GM23338 (cell line): ENCODE measurements at regions not wholly inside any gene's neighbourhood (a gene's known extent, or its start where the extent isn't known, plus 50 kb on each side); places are given as distances from the start of the nearest gene placed in this dataset.

Experiments
- ATAC-seq: fragments of 200-7000 bp; cut with Tn5 transposase; 3 replicates; pipeline ENCODE4 v1.9.1; 2020
- DNase-seq: peaks from one replicate; pipeline ENCODE4 v3.0.0-alpha.2; 2015; ENCODE audit warnings: low spot score
- H2AFZ ChIP-seq: fragments of 200-600 bp; sonication (generic); 2 replicates; pipeline ENCODE4 v1.8.0; 2016; ENCODE audit warnings: antibody characterized with exemption, mild to moderate bottlenecking, moderate library complexity
- H3F3A ChIP-seq: fragments of 200-600 bp; sonication (generic); replicated peaks from 2 replicates; pipeline ENCODE4 v1.8.0; 2017; ENCODE audit warnings: antibody characterized with exemption, mixed run types, low read depth
- H3K27ac ChIP-seq: fragments of 200-600 bp; sonication (generic); 2 replicates; pipeline ENCODE4 v1.6.1; 2016; ENCODE audit warnings: low read depth
- H3K27me3 ChIP-seq: fragments of 200-600 bp; sonication (generic); 2 replicates; pipeline ENCODE4 v1.8.0; 2016; ENCODE audit warnings: mild to moderate bottlenecking, mixed run types, moderate library complexity; ENCODE audit not compliant: insufficient read depth
- H3K36me3 ChIP-seq: fragments of 200-600 bp; sonication (generic); 2 replicates; pipeline ENCODE4 v1.8.0; 2016; ENCODE audit warnings: mild to moderate bottlenecking; ENCODE audit not compliant: insufficient read depth
- H3K4me1 ChIP-seq: fragments of 200-600 bp; sonication (generic); 2 replicates; pipeline ENCODE4 v1.8.0; 2016; ENCODE audit warnings: mild to moderate bottlenecking, moderate library complexity; ENCODE audit not compliant: insufficient read depth
- H3K4me2 ChIP-seq: fragments of 200-600 bp; sonication (generic); 2 replicates; pipeline ENCODE4 v1.7.1; 2017; ENCODE audit warnings: mixed run types
- H3K4me3 ChIP-seq: fragments of 200-600 bp; sonication (generic); 2 replicates; pipeline ENCODE4 v1.6.1; 2016; ENCODE audit warnings: mixed run types
- H3K79me2 ChIP-seq: fragments of 200-600 bp; sonication (generic); replicated peaks from 2 replicates; pipeline ENCODE4 v1.8.0; 2017; ENCODE audit warnings: mild to moderate bottlenecking; ENCODE audit not compliant: insufficient read depth
- H3K9me2 ChIP-seq: fragments of 200-600 bp; sonication (generic); 2 replicates; pipeline ENCODE4 v1.8.0; 2017; ENCODE audit not compliant: insufficient read depth
- H4K20me1 ChIP-seq: fragments of 200-600 bp; sonication (generic); replicated peaks from 2 replicates; pipeline ENCODE4 v1.8.0; 2017; ENCODE audit warnings: mild to moderate bottlenecking; ENCODE audit not compliant: insufficient read depth
- H3K27ac Mint-ChIP-seq: 2 replicates; pipeline ENCODE4 v1.8.0; 2020; ENCODE audit warnings: inconsistent platforms, mild to moderate bottlenecking, moderate library complexity, mixed read lengths
- H3K27me3 Mint-ChIP-seq: 3 replicates; pipeline ENCODE4 v1.8.0; 2022; ENCODE audit warnings: low read depth, mild to moderate bottlenecking, moderate library complexity, mixed read lengths, inconsistent platforms; ENCODE audit not compliant: insufficient read depth, poor library complexity
- H3K36me3 Mint-ChIP-seq: 3 replicates; pipeline ENCODE4 v1.8.0; 2021; ENCODE audit warnings: low read depth, mild to moderate bottlenecking, inconsistent platforms, moderate library complexity, mixed read lengths
- H3K4me1 Mint-ChIP-seq: 3 replicates; pipeline ENCODE4 v1.8.0; 2020; ENCODE audit warnings: mild to moderate bottlenecking, inconsistent platforms, mixed read lengths
- H3K4me3 Mint-ChIP-seq: 3 replicates; pipeline ENCODE4 v1.8.0; 2021; ENCODE audit warnings: moderate library complexity, mild to moderate bottlenecking, inconsistent platforms, mixed read lengths
- H3K9me3 Mint-ChIP-seq: 3 replicates; pipeline ENCODE4 v1.8.0; 2020; ENCODE audit warnings: moderate library complexity, mild to moderate bottlenecking, inconsistent platforms, mixed read lengths
- CREB1 ChIP-seq: fragments of 250-450 bp; sonication (Bioruptor Pico); IDR thresholded peaks from 2 replicates; pipeline ENCODE4 v1.5.0; 2020; ENCODE audit warnings: low read depth, mild to moderate bottlenecking, moderate library complexity
- EZH2phosphoT487 ChIP-seq: fragments of 200-600 bp; sonication (generic); IDR thresholded peaks from one replicate; pipeline ENCODE4 v1.8.1; 2018; ENCODE audit warnings: antibody characterized with exemption; ENCODE audit not compliant: unreplicated experiment
- JUNB ChIP-seq: IDR thresholded peaks from one replicate; pipeline ENCODE4 v1.6.1; 2016; ENCODE audit warnings: antibody characterized with exemption; ENCODE audit not compliant: unreplicated experiment
- NANOG ChIP-seq: IDR thresholded peaks from 2 replicates; pipeline ENCODE4 v1.6.1; 2016; ENCODE audit warnings: antibody characterized with exemption, borderline replicate concordance
- POLR2AphosphoS5 ChIP-seq: IDR thresholded peaks from 2 replicates; pipeline ENCODE4 v1.6.1; 2016; ENCODE audit warnings: antibody characterized with exemption, low read depth
- STAT1 ChIP-seq: IDR thresholded peaks from one replicate; pipeline ENCODE4 v1.6.1; 2016; ENCODE audit warnings: antibody characterized with exemption; ENCODE audit not compliant: unreplicated experiment
- ZNF331 ChIP-seq: fragments of 250-450 bp; sonication (Bioruptor Pico); IDR thresholded peaks from 2 replicates; pipeline ENCODE4 v1.5.0; 2020; ENCODE audit warnings: low read depth, mild to moderate bottlenecking, moderate library complexity
- TF ChIP-seq, protein P1 (sequence below): IDR thresholded peaks from 2 replicates; pipeline ENCODE4 v1.6.1; 2016; ENCODE audit warnings: antibody characterized with exemption
- TF ChIP-seq, protein P2 (sequence below), 2 experiments: fragments of 200-600 bp in 1 of 2; sonication (generic) in 1 of 2; conservative IDR thresholded peaks; 2 replicates each; pipeline versions ENCODE4 v1.5.1 to v1.6.1; 2016 to 2017; ENCODE audit warnings: antibody characterized with exemption in 2 of 2, low read depth in 2 of 2, mild to moderate bottlenecking in 2 of 2, moderate library complexity in 1 of 2
- TF ChIP-seq, protein P3 (sequence below): fragments of 250-450 bp; sonication (Bioruptor Pico); IDR thresholded peaks from 2 replicates; pipeline ENCODE4 v1.5.0; 2020; ENCODE audit warnings: mild to moderate bottlenecking, moderate library complexity

DNA sequence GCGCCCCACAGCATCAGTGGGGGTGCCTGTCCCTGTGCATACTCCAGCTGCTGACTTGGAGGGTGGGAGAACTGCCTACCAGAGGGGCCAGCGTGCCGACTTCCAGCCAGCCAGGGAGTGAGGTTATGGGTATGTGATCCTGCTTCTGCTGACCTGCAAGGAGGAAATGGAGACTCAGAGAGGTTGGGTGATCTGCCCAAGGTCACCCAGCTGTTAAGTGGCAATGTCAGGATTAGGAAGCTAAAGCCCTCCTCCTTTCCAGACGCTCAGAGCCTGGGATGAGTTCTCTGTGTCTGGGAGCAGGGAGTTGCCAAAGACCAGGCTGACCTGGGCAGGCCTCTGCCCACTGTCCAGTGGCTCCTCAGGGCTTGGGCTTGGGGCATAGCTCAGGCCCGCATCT is 169.6 kb downstream of the GLI2 start (continued):
- TF ChIP-seq JUNB (no peak), EZH2phosphoT487 (no peak), NANOG (no peak), POLR2AphosphoS5 (no peak)
- TF ChIP-seq, protein P1, sequence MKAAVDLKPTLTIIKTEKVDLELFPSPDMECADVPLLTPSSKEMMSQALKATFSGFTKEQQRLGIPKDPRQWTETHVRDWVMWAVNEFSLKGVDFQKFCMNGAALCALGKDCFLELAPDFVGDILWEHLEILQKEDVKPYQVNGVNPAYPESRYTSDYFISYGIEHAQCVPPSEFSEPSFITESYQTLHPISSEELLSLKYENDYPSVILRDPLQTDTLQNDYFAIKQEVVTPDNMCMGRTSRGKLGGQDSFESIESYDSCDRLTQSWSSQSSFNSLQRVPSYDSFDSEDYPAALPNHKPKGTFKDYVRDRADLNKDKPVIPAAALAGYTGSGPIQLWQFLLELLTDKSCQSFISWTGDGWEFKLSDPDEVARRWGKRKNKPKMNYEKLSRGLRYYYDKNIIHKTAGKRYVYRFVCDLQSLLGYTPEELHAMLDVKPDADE: no peak

DNA sequence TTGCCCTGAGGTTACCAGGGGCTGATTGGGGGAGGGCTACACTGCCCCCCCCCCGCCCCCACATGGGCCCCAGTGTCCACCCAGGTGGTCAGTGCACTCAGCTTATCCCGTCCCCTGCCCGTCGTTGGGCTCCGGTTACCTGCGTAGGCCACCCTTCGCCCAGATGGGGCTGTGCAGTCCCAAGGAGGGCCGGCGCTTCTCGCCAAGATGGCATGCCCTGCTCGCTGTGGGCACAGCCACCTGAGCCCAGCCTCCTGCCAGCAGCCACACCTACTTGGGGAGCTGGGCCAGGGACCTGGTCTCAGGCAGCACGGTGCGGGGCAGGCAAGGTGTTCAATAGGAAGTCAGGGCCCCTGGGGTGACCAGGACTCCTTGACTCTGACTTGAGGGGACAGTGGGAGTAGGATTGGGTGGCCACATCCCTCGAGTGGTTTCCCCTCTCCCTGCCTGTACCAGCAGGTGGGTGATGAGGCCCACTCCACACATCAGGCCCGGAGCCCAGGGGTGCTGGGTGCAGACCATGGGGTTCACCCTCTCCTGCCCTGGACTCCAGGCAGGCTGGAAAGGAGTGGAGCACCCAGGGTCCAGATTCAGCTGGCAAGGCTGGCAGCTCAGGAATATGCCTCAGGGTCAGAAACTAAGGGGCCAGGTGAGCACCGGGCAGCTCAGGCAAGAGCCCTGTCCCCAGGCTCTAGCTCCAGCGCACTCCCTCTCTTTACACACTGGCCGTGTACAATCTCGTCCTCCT is 170.3 kb downstream of the GLI2 start:
- H3K36me3 Mint-ChIP-seq: peaks cover 3% of the 10 kb centered on the region; the same call in 1 of the 3 replicates
- Histone ChIP-seq H3K9me2 (no peaks in the 10 kb centered on the region), H3K27ac (no peak overlapping the region), H2AFZ (no peak overlapping the region), H3K4me3 (no peak overlapping the region), H4K20me1 (peaks cover 28% of the 10 kb centered on the region), H3K36me3 (no peaks in the 10 kb centered on the region), H3K27me3 (no peaks in the 10 kb centered on the region), H3F3A (no peaks in the 10 kb centered on the region), H3K79me2 (peaks cover 23% of the 10 kb centered on the region), H3K4me1 (peaks cover 10% of the 10 kb centered on the region; the same call in 1 of the 2 replicates), H3K4me2 (no peak overlapping the region)
- peaks cover 40% of the 10 kb centered on the region for H3K4me1 Mint-ChIP-seq
- no peak overlapping the region for H3K27ac Mint-ChIP-seq
- DNase-seq (no peak), ATAC-seq (no peak)
- H3K9me3 Mint-ChIP-seq: no peaks in the 10 kb centered on the region; the same call in 2 of the 3 replicates
- peaks cover 7% of the 10 kb centered on the region for H3K27me3 Mint-ChIP-seq
- no peak overlapping the region for H3K4me3 Mint-ChIP-seq
- TF ChIP-seq, protein P2, sequence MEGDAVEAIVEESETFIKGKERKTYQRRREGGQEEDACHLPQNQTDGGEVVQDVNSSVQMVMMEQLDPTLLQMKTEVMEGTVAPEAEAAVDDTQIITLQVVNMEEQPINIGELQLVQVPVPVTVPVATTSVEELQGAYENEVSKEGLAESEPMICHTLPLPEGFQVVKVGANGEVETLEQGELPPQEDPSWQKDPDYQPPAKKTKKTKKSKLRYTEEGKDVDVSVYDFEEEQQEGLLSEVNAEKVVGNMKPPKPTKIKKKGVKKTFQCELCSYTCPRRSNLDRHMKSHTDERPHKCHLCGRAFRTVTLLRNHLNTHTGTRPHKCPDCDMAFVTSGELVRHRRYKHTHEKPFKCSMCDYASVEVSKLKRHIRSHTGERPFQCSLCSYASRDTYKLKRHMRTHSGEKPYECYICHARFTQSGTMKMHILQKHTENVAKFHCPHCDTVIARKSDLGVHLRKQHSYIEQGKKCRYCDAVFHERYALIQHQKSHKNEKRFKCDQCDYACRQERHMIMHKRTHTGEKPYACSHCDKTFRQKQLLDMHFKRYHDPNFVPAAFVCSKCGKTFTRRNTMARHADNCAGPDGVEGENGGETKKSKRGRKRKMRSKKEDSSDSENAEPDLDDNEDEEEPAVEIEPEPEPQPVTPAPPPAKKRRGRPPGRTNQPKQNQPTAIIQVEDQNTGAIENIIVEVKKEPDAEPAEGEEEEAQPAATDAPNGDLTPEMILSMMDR (conservative IDR thresholded peaks at IDR 0.05; ENCODE audit: low read depth in 2 of 2): no peak
- no peak for TF ChIP-seq NANOG
- TF ChIP-seq, protein P3, sequence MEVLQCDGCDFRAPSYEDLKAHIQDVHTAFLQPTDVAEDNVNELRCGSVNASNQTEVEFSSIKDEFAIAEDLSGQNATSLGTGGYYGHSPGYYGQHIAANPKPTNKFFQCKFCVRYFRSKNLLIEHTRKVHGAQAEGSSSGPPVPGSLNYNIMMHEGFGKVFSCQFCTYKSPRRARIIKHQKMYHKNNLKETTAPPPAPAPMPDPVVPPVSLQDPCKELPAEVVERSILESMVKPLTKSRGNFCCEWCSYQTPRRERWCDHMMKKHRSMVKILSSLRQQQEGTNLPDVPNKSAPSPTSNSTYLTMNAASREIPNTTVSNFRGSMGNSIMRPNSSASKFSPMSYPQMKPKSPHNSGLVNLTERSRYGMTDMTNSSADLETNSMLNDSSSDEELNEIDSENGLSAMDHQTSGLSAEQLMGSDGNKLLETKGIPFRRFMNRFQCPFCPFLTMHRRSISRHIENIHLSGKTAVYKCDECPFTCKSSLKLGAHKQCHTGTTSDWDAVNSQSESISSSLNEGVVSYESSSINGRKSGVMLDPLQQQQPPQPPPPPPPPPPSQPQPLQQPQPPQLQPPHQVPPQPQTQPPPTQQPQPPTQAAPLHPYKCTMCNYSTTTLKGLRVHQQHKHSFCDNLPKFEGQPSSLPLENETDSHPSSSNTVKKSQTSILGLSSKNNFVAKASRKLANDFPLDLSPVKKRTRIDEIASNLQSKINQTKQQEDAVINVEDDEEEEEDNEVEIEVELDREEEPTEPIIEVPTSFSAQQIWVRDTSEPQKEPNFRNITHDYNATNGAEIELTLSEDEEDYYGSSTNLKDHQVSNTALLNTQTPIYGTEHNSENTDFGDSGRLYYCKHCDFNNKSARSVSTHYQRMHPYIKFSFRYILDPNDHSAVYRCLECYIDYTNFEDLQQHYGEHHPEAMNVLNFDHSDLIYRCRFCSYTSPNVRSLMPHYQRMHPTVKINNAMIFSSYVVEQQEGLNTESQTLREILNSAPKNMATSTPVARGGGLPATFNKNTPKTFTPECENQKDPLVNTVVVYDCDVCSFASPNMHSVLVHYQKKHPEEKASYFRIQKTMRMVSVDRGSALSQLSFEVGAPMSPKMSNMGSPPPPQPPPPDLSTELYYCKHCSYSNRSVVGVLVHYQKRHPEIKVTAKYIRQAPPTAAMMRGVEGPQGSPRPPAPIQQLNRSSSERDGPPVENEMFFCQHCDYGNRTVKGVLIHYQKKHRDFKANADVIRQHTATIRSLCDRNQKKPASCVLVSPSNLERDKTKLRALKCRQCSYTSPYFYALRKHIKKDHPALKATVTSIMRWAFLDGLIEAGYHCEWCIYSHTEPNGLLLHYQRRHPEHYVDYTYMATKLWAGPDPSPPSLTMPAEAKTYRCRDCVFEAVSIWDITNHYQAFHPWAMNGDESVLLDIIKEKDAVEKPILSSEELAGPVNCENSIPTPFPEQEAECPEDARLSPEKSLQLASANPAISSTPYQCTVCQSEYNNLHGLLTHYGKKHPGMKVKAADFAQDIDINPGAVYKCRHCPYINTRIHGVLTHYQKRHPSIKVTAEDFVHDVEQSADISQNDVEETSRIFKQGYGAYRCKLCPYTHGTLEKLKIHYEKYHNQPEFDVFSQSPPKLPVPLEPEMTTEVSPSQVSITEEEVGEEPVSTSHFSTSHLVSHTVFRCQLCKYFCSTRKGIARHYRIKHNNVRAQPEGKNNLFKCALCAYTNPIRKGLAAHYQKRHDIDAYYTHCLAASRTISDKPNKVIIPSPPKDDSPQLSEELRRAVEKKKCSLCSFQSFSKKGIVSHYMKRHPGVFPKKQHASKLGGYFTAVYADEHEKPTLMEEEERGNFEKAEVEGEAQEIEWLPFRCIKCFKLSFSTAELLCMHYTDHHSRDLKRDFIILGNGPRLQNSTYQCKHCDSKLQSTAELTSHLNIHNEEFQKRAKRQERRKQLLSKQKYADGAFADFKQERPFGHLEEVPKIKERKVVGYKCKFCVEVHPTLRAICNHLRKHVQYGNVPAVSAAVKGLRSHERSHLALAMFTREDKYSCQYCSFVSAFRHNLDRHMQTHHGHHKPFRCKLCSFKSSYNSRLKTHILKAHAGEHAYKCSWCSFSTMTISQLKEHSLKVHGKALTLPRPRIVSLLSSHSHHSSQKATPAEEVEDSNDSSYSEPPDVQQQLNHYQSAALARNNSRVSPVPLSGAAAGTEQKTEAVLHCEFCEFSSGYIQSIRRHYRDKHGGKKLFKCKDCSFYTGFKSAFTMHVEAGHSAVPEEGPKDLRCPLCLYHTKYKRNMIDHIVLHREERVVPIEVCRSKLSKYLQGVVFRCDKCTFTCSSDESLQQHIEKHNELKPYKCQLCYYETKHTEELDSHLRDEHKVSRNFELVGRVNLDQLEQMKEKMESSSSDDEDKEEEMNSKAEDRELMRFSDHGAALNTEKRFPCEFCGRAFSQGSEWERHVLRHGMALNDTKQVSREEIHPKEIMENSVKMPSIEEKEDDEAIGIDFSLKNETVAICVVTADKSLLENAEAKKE: no peak
- TF ChIP-seq ZNF331: no peak
- TF ChIP-seq, protein P1: no peak
- TF ChIP-seq CREB1: no peak
- no peak for TF ChIP-seq EZH2phosphoT487
- no peak for TF ChIP-seq STAT1
